ENCODE measurements at regions not wholly inside any gene's neighbourhood (a gene's known extent, or its start where the extent isn't known, plus 50 kb on each side); places are given as distances from the start of the nearest gene placed in this dataset.

- TF ChIP-seq SMARCA5 (IDR thresholded peaks at IDR 0.05) (no peak), CTCF (IDR thresholded peaks at IDR 0.05 in 2 of 3, conservative IDR thresholded peaks at IDR 0.05 in 1 of 3; ENCODE audit: insufficient read depth in 2 of 3, low read depth in 1 of 3, low read length in 3 of 3) (no peak), NFRKB (IDR thresholded peaks at IDR 0.05; ENCODE audit: low read depth) (no peak), MEIS2 (IDR thresholded peaks at IDR 0.05; ENCODE audit: partially characterized antibody) (no peak), EP300 (IDR thresholded peaks at IDR 0.05; ENCODE audit: low read length) (no peak), STAT6 (CRISPR knock-in tag; IDR thresholded peaks at IDR 0.05) (no peak), GABPB1 (CRISPR knock-in tag; IDR thresholded peaks at IDR 0.05) (no peak), KLF10 (CRISPR knock-in tag; IDR thresholded peaks at IDR 0.05) (no peak), NBN (IDR thresholded peaks at IDR 0.05; ENCODE audit: low read depth) (no peak), EZH2 (IDR thresholded peaks at IDR 0.05; ENCODE audit: borderline replicate concordance, low read depth, low read length) (no peak), IFI16 (CRISPR knock-in tag; IDR thresholded peaks at IDR 0.05) (no peak), TCF7L2 (IDR thresholded peaks at IDR 0.05; ENCODE audit: low read depth, low read length) (no peak)
Measured at GRCh38 chr17:73767696-73768095, 123.5 kb upstream of the SDK2 start.
